B cell (primary cell): ENCODE measurements at regions not wholly inside any gene's neighbourhood (a gene's known extent, or its start where the extent isn't known, plus 50 kb on each side); places are given as distances from the start of the nearest gene placed in this dataset.

Experiments used
- ATAC-seq: fragments of 200-7000 bp; cut with Tn5 transposase; one replicate; pipeline ENCODE4 v1.10.0; 2021; ENCODE audit warnings: low read depth, mild to moderate bottlenecking, moderate number of reproducible peaks, moderate library complexity
- CTCF ChIA-PET: fragments of 350-600 bp; sonication (Branson Sonifier 250); formaldehyde crosslinking; loops from one replicate; lab custom pipeline; 2021; ENCODE audit warnings: antibody characterized with exemption, inconsistent platforms; lab: Charles Lee
- POLR2A ChIA-PET: fragments of 350-600 bp; sonication (Branson Sonifier 250); formaldehyde crosslinking; loops from one replicate; lab custom pipeline; 2021; ENCODE audit warnings: antibody characterized with exemption; lab: Charles Lee
- DNase-seq: peaks from one replicate; pipeline ENCODE4 v3.0.0; 2013
- H2AFZ ChIP-seq: 2 replicates; pipeline ENCODE4 v1.6.1; 2012; ENCODE audit warnings: mild to moderate bottlenecking, low read depth, low read length; ENCODE audit not compliant: insufficient read depth, poor library complexity, severe bottlenecking
- H3K27ac ChIP-seq, 2 donors: 1 replicate in 1 of 2; 2 replicates in 1 of 2; pipeline ENCODE4 v1.5.1; 2012 to 2013; ENCODE audit warnings: low read length in 2 of 2, mild to moderate bottlenecking in 2 of 2, moderate library complexity in 1 of 2
- H3K27me3 ChIP-seq, 4 experiments: fragments of 200-600 bp in 1 of 4; sonication (generic) in 1 of 4; replicated peaks in 1 of 4; 1 replicate in 2 of 4; 2 replicates in 2 of 4; pipeline versions ENCODE4 v1.6.1 to v1.7.0; 2013 to 2016; ENCODE audit warnings: low read length in 3 of 4, mild to moderate bottlenecking in 2 of 4, mixed read lengths in 1 of 4, moderate library complexity in 1 of 4; ENCODE audit not compliant: insufficient read depth in 4 of 4, control insufficient read depth in 3 of 4; ENCODE audit errors: control extremely low read depth in 1 of 4
- H3K36me3 ChIP-seq, 2 experiments: replicated peaks in 1 of 2; 1 replicate in 1 of 2; 2 replicates in 1 of 2; pipeline versions ENCODE4 v1.6.1 to v1.7.1; 2013; ENCODE audit warnings: low read length in 1 of 2; ENCODE audit not compliant: insufficient read depth in 2 of 2, control insufficient read depth in 1 of 2; ENCODE audit errors: control extremely low read depth in 1 of 2, extremely low read depth in 1 of 2
- H3K4me1 ChIP-seq, 2 donors: fragments of 200-600 bp in 1 of 2; sonication (generic) in 1 of 2; 1 replicate in 1 of 2; 2 replicates in 1 of 2; pipeline versions ENCODE4 v1.5.1 to v1.6.1; 2013 to 2017; ENCODE audit warnings: low read length in 2 of 2; ENCODE audit not compliant: control insufficient read depth in 2 of 2, insufficient read depth in 2 of 2
- H3K4me2 ChIP-seq: replicated peaks from 2 replicates; pipeline ENCODE3; 2012; ENCODE audit warnings: mild to moderate bottlenecking, low read depth, low read length; ENCODE audit not compliant: poor library complexity, severe bottlenecking
- H3K4me3 ChIP-seq, 5 experiments: fragments of 200-600 bp in 1 of 5; sonication (generic) in 1 of 5; 1 replicate in 3 of 5; 2 replicates in 2 of 5; pipeline versions ENCODE4 v1.5.1 to v1.7.0; 2011 to 2016; ENCODE audit warnings: low read length in 4 of 5, mild to moderate bottlenecking in 4 of 5, low read depth in 2 of 5, control low read depth in 1 of 5, moderate library complexity in 1 of 5; ENCODE audit not compliant: insufficient read depth in 1 of 5; ENCODE audit errors: control extremely low read depth in 1 of 5, extremely low read depth in 1 of 5
- H3K79me2 ChIP-seq: fragments of 200-600 bp; sonication (generic); one replicate; pipeline ENCODE4 v1.6.0; 2016; ENCODE audit warnings: low read length; ENCODE audit not compliant: control insufficient read depth, insufficient read depth
- H3K9ac ChIP-seq: fragments of 200-600 bp; sonication (generic); 2 replicates; pipeline ENCODE4 v1.6.1; 2017; ENCODE audit warnings: mild to moderate bottlenecking, low read length, moderate library complexity
- H3K9me3 ChIP-seq, 3 donors: one replicate each; pipeline versions ENCODE4 v1.6.1 to v1.7.1; 2013; ENCODE audit warnings: low read length in 2 of 3; ENCODE audit not compliant: control insufficient read depth in 2 of 3, insufficient read depth in 1 of 3; ENCODE audit errors: control extremely low read depth in 1 of 3
- H4K20me1 ChIP-seq: 2 replicates; pipeline ENCODE4 v1.6.0; 2012; ENCODE audit warnings: mild to moderate bottlenecking, low read length; ENCODE audit not compliant: insufficient read depth, control insufficient read depth, poor library complexity, severe bottlenecking
- H3K27ac Mint-ChIP-seq: one replicate; pipeline ENCODE4 v1.8.0; 2021; ENCODE audit warnings: mixed read lengths
- H3K27me3 Mint-ChIP-seq: one replicate; pipeline ENCODE4 v1.8.0; 2021; ENCODE audit warnings: mixed read lengths
- H3K4me1 Mint-ChIP-seq: one replicate; pipeline ENCODE4 v1.8.0; 2021; ENCODE audit warnings: mixed read lengths
- H3K4me3 Mint-ChIP-seq: one replicate; pipeline ENCODE4 v1.8.0; 2021; ENCODE audit warnings: mixed read lengths
- H3K9me3 Mint-ChIP-seq: one replicate; pipeline ENCODE4 v1.8.0; 2022; ENCODE audit warnings: mixed read lengths; ENCODE audit not compliant: insufficient read depth
- CTCF ChIP-seq: fragments of 200-600 bp; IDR thresholded peaks from one replicate; pipeline ENCODE4 v1.8.0; 2022; ENCODE audit warnings: antibody characterized with exemption, mild to moderate bottlenecking
- EZH2 ChIP-seq: IDR thresholded peaks from 2 replicates; pipeline ENCODE4 v1.6.1; 2012; ENCODE audit warnings: borderline replicate concordance, low read depth, mild to moderate bottlenecking, moderate library complexity, low read length; ENCODE audit not compliant: insufficient read depth, poor library complexity, severe bottlenecking
- WGBS: methylation state at CpG from one replicate; pipeline ENCODE4 v1.1.5; 2013; ENCODE audit warnings: missing lambda C conversion rate; ENCODE audit not compliant: insufficient coverage; 5-methylcytosine and 5-hydroxymethylcytosine counted together
- intact Hi-C: fragments of 100-400 bp; cut with micrococcal nuclease; formaldehyde crosslinking; loops from one replicate; pipeline ENCODE4 v1.10.0; 2022

- no peaks in the 10 kb centered on the region for H3K4me1 ChIP-seq
- peaks cover 23% of the 10 kb centered on the region for H3K27me3 Mint-ChIP-seq
- H3K9me3 ChIP-seq, result no peaks in the 10 kb centered on the region
- no peak overlapping the region for H3K27ac Mint-ChIP-seq
- H2AFZ ChIP-seq, result no peak overlapping the region
- ChIA-PET POLR2A (no interaction called here), CTCF (no interaction called here)
- no peaks in the 10 kb centered on the region for H3K79me2 ChIP-seq
- no peak overlapping the region for H3K4me3 ChIP-seq
- no peak overlapping the region for H3K4me2 ChIP-seq
- no peak overlapping the region for H3K9ac ChIP-seq
- DNase-seq (no peak), ATAC-seq (no peak)
- H3K4me1 Mint-ChIP-seq, result no peaks in the 10 kb centered on the region
- intact Hi-C loops, result no loop called here
- no peak overlapping the region for H3K27ac ChIP-seq
- H3K36me3 ChIP-seq, result no peaks in the 10 kb centered on the region
- no peaks in the 10 kb centered on the region for H3K9me3 Mint-ChIP-seq
- TF ChIP-seq CTCF (no peak), EZH2 (no peak)
- no peak overlapping the region for H3K4me3 Mint-ChIP-seq
- no CpG with 5 or more reads among the region's 2 CpGs for WGBS
- H3K27me3 ChIP-seq, result no peaks in the 10 kb centered on the region
- H4K20me1 ChIP-seq, result no peaks in the 10 kb centered on the region
Observed at GRCh38 chr10:23648618-23649017, 209.7 kb downstream of the OTUD1 start.

GRCh38 chr10:23656735-23657134 is 217.9 kb downstream of the OTUD1 start:
- Mint-ChIP-seq H3K4me1 (no peaks in the 10 kb centered on the region), H3K27me3 (peaks cover 7% of the 10 kb centered on the region), H3K27ac (no peak overlapping the region), H3K4me3 (no peak overlapping the region), H3K9me3 (no peaks in the 10 kb centered on the region)
- ATAC-seq, result no peak
- no peaks in the 10 kb centered on the region for H3K9me3 ChIP-seq
- no peak overlapping the region for H3K27ac ChIP-seq
- H4K20me1 ChIP-seq, result no peaks in the 10 kb centered on the region
- no peak overlapping the region for H2AFZ ChIP-seq
- H3K4me3 ChIP-seq, result no peak overlapping the region
- no peak for TF ChIP-seq CTCF
- no peak for TF ChIP-seq EZH2
- H3K36me3 ChIP-seq, result no peaks in the 10 kb centered on the region
- CTCF ChIA-PET, result no interaction called here
- no peak overlapping the region for H3K4me2 ChIP-seq
- H3K27me3 ChIP-seq, result peaks cover 0 to 5% (median 0%) of the 10 kb centered on the region in 4 experiments
- POLR2A ChIA-PET, result no interaction called here
- no peak for DNase-seq
- intact Hi-C loops, result no loop called here
- H3K4me1 ChIP-seq, result no peaks in the 10 kb centered on the region
- no peak overlapping the region for H3K9ac ChIP-seq
- no peaks in the 10 kb centered on the region for H3K79me2 ChIP-seq
